DOHH2 (cell line): ENCODE measurements at regions not wholly inside any gene's neighbourhood (a gene's known extent, or its start where the extent isn't known, plus 50 kb on each side); places are given as distances from the start of the nearest gene placed in this dataset.

ENCODE experiments used
- CTCF ChIP-seq: fragments of 200-600 bp; sonication (generic); IDR thresholded peaks from one replicate; pipeline ENCODE4 v1.5.1; 2014; ENCODE audit warnings: antibody characterized with exemption, mild to moderate bottlenecking, low read depth, low read length; ENCODE audit not compliant: poor library complexity, severe bottlenecking
- EZH2phosphoT487 ChIP-seq: fragments of 200-600 bp; sonication (generic); IDR thresholded peaks from 2 replicates; pipeline ENCODE4 v1.6.1; 2017; ENCODE audit warnings: borderline replicate concordance, mild to moderate bottlenecking, antibody characterized with exemption, low read length, moderate library complexity, mixed read lengths

- TF ChIP-seq CTCF (no peak), EZH2phosphoT487 (no peak)
These were observed 597.9 kb downstream of the IGSF11 start for GRCh38 chr3:118436697-118437262.
